ENCODE measurements at regions not wholly inside any gene's neighbourhood (a gene's known extent, or its start where the extent isn't known, plus 50 kb on each side); places are given as distances from the start of the nearest gene placed in this dataset.

GRCh38 chr10:36188461-36188860 lies 546.4 kb upstream of the FZD8 start:
- no peak overlapping the region for H3K4me3 ChIP-seq (IDR thresholded peaks at IDR 0.05; ENCODE audit: insufficient read depth, low read depth, low read length)
- no peaks in the 10 kb centered on the region for H3K27me3 ChIP-seq (ENCODE audit: insufficient read depth, low read depth)
- no peak overlapping the region for H3K9ac ChIP-seq
- no peaks in the 10 kb centered on the region for H3K79me2 ChIP-seq (ENCODE audit: insufficient read depth, low read depth)
- H3K36me3 ChIP-seq (ENCODE audit: insufficient read depth): no peaks in the 10 kb centered on the region
- H3K4me2 ChIP-seq: no peak overlapping the region
- no peak for TF ChIP-seq CTCF (conservative IDR thresholded peaks at IDR 0.05; ENCODE audit: low read depth, low read length)
- H3K4me1 ChIP-seq (ENCODE audit: low read depth, poor library complexity, severe bottlenecking): no peaks in the 10 kb centered on the region
- no peaks in the 10 kb centered on the region for H4K20me1 ChIP-seq (ENCODE audit: insufficient read depth)
- no peak overlapping the region for H3K27ac ChIP-seq
- no peak overlapping the region for H2AFZ ChIP-seq (ENCODE audit: low read depth)

- Histone ChIP-seq H3K79me2 (ENCODE audit: insufficient read depth, low read depth) (no peaks in the 10 kb centered on the region), H3K4me3 (IDR thresholded peaks at IDR 0.05; ENCODE audit: insufficient read depth, low read depth, low read length) (no peak overlapping the region), H3K4me2 (no peak overlapping the region), H3K27me3 (ENCODE audit: insufficient read depth, low read depth) (no peaks in the 10 kb centered on the region), H3K27ac (no peak overlapping the region), H2AFZ (ENCODE audit: low read depth) (no peak overlapping the region), H3K9ac (no peak overlapping the region), H3K4me1 (ENCODE audit: low read depth, poor library complexity, severe bottlenecking) (no peaks in the 10 kb centered on the region), H3K36me3 (ENCODE audit: insufficient read depth) (no peaks in the 10 kb centered on the region), H4K20me1 (ENCODE audit: insufficient read depth) (no peaks in the 10 kb centered on the region)
- no peak for TF ChIP-seq CTCF (conservative IDR thresholded peaks at IDR 0.05; ENCODE audit: low read depth, low read length)
Observed at GRCh38 chr10:36188080-36188453, 546.0 kb upstream of the FZD8 start.

GRCh38 chr10:36187380-36188079 lies 545.4 kb upstream of the FZD8 start:
- Histone ChIP-seq H2AFZ (ENCODE audit: low read depth) (no peak overlapping the region), H3K4me2 (no peak overlapping the region)
- no peak for TF ChIP-seq CTCF (conservative IDR thresholded peaks at IDR 0.05; ENCODE audit: low read depth, low read length)

DNA sequence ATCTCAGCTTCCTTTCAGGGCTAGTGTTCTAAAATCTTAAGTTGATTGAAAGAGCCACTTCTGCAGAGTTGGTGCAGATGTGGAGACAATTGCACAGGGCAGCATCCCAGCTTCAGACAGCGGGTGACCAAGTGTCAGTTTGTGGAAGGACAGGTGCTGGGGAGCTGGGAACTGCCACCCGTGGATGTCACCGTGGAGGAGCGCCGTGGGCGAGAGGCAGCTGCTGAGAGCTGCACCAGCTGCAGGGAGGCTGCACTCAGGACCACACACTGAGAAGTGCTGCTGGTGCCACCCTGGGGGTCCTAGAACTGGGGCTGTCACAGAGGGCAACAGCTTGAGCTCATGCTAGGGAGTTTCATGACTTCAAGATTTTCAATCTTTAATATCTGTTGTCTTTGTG lies 543.0 kb upstream of the FZD8 start:
- no peak overlapping the region for H3K4me3 ChIP-seq (IDR thresholded peaks at IDR 0.05; ENCODE audit: insufficient read depth, low read depth, low read length)
- no peaks in the 10 kb centered on the region for H3K79me2 ChIP-seq (ENCODE audit: insufficient read depth, low read depth)
- no peak overlapping the region for H2AFZ ChIP-seq (ENCODE audit: low read depth)
- H3K36me3 ChIP-seq (ENCODE audit: insufficient read depth): no peaks in the 10 kb centered on the region
- no peak overlapping the region for H3K27ac ChIP-seq
- no peaks in the 10 kb centered on the region for H4K20me1 ChIP-seq (ENCODE audit: insufficient read depth)
- no peaks in the 10 kb centered on the region for H3K27me3 ChIP-seq (ENCODE audit: insufficient read depth, low read depth)
- no peaks in the 10 kb centered on the region for H3K4me1 ChIP-seq (ENCODE audit: low read depth, poor library complexity, severe bottlenecking)
- TF ChIP-seq CTCF (conservative IDR thresholded peaks at IDR 0.05; ENCODE audit: low read depth, low read length): no peak
- no peak overlapping the region for H3K4me2 ChIP-seq
- no peak overlapping the region for H3K9ac ChIP-seq

More at GRCh38 chr10:36187380-36188079, 545.4 kb upstream of the FZD8 start:
- no peak overlapping the region for H3K4me3 ChIP-seq (IDR thresholded peaks at IDR 0.05; ENCODE audit: insufficient read depth, low read depth, low read length)
- H3K4me1 ChIP-seq (ENCODE audit: low read depth, poor library complexity, severe bottlenecking): no peaks in the 10 kb centered on the region
- no peak overlapping the region for H3K27ac ChIP-seq
- H3K9ac ChIP-seq: no peak overlapping the region
- no peaks in the 10 kb centered on the region for H3K27me3 ChIP-seq (ENCODE audit: insufficient read depth, low read depth)
- H4K20me1 ChIP-seq (ENCODE audit: insufficient read depth): no peaks in the 10 kb centered on the region
- no peaks in the 10 kb centered on the region for H3K79me2 ChIP-seq (ENCODE audit: insufficient read depth, low read depth)
- H3K36me3 ChIP-seq (ENCODE audit: insufficient read depth): no peaks in the 10 kb centered on the region

All from KMS-11 (cell line).